Hepatic stellate cell (primary cell): ENCODE measurements at regions not wholly inside any gene's neighbourhood (a gene's known extent, or its start where the extent isn't known, plus 50 kb on each side); places are given as distances from the start of the nearest gene placed in this dataset.
A peak's percentile ranks its signal among the peaks of the same experiment; 100 is the strongest.
"Not testable (repeated sequence)": the region's sequence is repeated elsewhere in the genome, so short reads cannot be mapped to it uniquely, and the experiment has no call there.

Source experiments
- DNase-seq: peaks from one replicate; pipeline ENCODE4 v3.0.0; 2011; ENCODE audit warnings: low spot score

DNA sequence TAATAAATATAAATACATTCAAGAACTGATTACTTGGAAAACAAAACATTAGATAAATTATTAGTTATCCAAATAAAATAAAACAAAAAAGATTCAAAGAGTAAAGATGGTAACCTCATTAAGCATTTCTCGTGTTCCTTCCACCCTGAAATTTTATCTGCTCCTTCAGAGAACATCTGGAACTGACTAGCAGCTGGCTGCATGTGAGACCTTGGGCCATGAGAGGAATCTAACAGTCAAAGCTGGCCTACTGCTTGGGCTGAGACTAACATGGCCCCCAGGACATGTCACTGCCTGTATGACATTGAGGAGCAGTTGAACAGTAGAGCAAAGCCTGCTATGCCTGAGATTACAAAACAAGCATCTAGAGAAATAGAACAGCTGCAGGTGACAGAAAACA, 208.5 kb upstream of the ZSWIM2 start:
- no peak for DNase-seq

DNA sequence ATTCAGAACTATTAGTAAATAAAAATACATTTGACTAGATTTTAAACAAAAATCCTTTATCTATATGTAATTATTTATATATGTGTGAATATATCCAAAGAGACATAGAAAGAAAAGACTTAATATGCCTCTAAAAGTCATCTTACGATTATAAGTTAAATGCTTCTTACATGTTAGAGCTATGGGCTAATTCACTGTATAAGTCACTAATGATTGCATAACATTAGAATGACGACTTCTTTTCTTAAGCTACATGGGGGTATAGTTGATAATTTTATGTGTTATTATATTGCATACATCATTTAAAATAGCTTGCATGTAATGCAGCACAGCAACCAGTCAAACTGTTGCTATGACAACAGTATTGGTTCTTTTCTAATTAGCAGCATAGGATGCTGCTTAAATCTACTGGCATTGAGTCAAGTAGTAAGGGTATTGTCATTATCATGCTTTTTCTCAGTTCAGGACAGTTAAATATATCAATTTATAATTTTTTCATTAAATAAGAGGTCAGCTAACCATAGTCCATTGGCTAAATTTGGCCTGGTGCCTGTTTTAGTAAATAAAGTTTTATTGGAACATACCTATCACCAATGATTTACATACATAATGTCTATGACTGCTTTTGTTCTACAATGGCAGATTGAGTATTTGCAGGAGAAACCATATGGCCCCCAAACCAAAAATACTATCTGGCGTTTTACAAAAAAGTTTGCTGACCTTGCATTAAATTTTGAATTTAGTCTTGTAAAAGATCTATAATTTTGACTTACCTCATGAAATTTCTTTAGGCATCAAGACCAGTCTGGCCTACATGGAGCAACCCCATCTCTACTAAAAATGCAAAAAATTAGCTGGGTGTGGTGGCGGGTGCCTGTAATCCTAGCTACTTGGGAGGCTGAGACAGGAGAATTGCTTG, 207.7 kb upstream of the ZSWIM2 start:
- no peak for DNase-seq

DNA sequence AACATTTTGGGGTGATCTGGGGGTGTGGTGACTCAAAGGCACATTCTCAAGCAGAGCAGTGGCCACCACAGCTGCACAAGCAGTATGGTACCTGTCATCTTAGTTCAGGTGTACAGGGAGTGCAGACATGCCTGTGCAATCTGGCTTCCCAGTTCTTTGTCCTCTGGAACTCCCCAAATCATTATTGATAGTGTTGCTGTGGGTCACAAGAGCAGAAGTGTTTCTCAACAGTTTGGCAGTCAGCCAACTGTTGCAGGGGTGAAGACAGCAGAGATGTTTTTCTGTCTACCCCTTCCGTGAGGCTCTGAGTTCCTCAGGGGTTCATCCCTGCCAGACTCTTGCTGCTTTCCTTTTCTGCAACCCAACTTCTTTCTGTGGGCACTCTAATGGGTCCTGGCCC, 206.5 kb upstream of the ZSWIM2 start:
- DNase-seq, result no peak

DNA sequence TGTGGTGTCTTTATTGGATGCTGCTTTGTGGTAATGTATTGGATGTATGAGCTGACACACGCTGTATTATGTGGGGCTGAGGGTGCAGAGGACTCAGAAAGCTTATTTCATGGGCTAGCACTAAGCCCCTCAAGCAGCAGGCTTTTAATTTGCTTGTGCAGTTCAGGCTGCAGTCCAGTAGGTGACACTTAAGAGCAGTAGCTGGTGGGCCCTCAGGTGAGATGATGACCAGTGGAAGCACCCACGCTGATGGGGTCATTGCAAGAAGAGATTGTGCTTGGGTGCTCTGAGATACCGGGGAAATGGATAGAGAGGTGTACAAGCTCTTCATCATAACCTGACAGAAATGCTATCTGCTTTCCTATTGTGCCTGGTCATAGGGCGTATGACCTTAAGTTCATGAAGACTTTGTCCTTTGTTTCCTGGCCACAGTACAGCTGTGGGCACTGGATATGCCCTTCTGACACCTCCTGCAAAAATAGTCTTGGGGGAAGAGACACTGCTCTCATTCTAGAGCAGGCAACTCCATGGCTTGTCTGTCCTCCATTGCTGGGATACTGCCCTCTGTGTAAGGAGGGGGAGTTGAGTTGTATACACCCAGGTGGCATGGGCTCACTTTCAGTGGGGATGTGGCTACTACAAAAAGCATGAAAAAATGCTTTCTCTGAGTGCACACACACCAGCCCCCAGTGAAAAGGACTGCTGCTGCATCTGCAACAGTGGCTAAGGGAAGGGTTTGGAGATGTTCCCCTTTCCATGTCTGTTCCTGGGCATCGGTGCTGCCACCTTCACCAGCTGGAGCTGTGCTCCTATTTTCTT, 205.7 kb upstream of the ZSWIM2 start:
- DNase-seq, result no peak

DNA sequence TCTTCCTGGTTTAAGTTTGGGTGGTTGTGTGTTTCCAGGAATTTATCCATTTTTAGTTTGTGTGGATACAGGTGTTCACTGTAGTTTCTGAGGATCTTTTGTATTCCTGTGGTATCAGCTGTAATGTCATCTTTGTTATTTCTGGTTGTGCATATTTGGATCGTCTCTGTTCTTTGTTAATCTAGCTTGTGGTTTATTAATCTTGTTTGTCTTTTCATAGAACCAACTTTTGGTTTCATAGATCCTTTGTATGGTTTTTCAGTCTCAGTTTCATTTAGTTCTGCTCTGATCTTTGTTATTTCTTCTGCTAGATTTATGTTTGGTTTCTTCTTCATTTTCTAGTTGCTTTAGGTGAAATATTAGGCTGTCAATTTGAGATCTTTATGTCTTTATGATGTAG, 202.4 kb upstream of the ZSWIM2 start:
- DNase-seq, result no peak

DNA sequence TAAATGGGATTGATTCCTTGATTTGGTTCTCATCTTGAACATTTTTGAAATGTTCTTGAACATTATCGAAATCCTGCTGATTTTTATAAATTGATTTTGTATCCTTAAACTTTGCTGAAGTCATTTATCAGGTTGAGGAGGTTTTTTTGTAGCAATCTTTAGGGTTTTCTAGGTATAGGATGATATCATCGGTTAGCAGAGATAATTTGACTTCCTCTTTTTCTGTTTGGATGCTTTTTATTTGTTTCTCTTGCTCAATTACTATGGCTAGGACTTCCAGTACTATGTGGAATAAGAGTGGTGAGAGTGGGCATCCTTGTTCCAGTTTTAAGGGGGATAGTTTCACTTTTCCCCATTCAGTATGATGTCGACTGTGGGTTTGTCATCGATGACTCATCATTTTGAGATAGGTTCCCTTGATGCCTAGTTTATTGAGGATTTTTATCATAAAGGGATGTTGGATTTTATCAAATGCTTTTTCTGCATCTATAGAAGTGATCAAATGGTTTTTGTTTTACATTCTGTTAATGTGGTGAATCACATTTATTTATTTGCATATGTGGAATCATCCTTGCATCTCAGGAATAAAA, 201.5 kb upstream of the ZSWIM2 start:
- no peak for DNase-seq

DNA sequence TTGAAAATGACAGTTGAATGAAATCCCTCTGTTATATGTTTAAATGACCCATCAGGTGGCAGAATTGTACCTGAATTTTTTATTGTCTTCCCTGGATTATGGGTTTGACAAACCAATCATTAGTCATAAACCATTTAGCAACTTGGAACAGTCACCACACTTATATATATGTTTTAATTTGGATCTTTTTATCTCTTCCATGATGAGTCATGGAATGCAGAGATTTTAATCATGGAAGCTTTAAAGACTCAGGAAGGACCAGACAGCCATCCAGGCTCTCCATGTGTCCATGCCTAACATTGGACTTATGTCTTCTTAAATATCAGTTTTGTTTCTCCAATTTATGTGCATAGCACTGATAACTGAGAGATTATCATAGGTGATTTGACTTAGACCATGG, 188.3 kb upstream of the ZSWIM2 start:
- no peak for DNase-seq

DNA sequence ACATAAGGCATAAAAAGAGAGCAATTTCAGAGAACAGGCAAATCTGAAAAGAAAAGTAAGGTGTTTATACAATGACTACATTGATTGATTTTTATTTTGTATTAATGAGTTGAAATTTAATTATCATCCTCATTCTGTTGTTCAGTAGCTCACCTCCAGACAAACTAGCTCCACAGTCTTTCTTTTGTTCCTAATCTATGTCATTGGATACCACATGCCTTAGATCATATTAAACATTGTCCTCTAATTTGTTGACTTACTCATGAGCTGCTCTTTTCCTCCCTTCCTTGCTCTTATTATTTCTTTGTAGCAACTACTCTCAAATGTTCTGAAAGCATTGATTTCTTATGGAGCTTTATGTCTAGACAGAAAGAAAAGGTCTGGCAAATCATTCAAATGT, 185.5 kb upstream of the ZSWIM2 start:
- DNase-seq, result no peak

DNA sequence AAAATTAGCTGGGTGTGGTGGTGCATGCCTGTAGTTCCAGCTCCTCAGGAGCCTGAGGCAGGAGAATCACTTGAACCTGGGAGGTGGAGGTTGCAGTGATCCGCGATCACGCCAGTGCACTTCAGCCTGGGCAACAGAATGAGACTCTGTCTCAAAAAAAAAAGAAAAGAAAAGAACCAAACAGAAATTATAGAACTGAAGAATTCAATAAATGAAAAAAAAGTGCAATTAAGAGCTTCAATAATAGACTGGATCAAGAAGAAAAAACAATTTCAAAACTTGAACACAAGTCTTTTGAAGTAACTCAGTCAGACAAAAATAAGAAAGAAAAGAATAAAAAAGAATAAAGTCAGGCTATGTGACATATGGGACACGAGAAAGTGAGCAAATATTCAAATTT, 175.8 kb upstream of the ZSWIM2 start:
- DNase-seq, result no peak

DNA sequence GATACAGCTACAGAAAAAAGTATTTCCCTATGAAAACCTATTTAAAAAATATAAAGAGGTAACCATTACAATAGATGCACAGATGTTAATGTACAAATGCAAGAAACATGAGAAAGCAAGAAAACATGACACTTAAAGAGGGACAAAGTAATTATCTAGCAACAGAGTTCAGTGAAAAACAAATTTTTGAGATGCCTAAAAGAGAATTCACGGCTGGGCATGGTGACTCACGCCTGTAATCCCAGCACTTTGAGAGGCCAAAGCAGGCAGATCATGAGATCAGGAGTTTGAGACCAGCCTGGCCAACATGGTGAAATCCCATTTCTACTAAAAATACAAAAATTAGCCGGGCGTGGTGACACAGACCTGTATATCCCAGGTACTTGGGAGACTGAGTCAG, 175.0 kb upstream of the ZSWIM2 start:
- DNase-seq, result not testable (repeated sequence)

DNA sequence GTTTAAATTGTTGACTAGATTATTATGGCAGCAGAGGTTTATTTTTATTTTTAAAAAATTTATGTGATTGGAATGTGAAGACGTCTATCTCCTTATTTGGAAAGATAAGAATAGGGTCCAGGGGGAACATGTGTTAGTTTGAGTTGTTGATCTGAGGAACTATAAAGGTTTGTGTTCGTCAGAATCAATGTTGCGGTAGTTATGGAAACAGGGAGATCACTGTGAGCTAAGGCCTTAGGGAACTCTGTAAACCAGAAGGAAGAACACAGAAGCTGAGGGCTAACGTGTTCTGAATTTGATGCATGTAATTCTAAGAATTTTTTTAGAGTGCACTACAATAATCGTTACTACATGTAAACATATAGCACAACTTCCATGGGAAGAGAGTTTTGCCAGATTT, 168.5 kb upstream of the ZSWIM2 start:
- DNase-seq, result no peak

DNA sequence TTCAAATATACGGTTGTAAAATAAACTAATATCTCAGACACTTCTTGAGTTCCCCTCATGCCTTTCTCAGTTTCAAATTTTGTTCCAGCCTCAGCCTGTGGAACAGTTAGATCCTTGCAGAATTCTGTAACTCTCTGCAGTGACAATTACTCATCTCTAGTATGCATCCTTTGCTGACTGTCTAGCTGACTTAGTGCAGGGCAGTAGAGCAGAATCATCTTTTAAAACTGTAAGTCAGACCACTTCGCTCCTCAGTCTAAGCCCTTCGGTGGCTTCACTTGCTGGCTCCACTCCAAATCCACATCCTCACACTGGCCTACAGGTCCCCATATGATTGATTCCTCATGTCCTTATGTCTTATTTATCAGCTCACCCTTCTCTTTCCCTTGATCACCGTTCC, 164.1 kb upstream of the ZSWIM2 start:
- DNase-seq, result no peak

DNA sequence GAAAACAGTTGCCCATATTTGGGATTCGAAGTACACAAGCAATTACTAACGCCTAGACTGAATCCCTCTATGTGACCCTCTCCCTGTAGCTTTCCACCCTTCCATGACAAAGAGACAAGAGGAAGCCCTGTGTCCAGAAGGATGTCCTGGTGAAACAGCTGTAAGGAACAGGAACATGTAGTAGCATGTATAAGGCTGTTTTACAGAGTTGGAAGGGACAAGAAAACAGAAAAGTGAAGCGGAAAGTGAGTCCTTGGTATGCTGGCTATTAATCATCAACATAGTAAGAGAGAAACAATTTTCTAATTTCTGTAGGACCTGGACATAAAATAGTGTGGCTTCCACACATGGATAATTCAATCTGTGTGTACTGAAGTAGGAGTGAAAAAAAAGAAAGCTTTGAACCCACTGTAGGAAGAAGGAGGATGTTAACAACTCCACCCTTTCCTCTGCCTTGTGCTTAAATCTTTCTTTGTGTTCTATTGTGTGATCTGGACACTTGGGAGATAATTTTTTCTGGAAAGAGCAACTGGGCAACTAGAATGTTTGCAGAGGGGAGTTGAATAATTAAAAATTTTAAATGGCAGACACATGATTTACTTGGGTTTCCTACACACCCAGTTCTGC, 162.3 kb upstream of the ZSWIM2 start:
- DNase-seq, result no peak

DNA sequence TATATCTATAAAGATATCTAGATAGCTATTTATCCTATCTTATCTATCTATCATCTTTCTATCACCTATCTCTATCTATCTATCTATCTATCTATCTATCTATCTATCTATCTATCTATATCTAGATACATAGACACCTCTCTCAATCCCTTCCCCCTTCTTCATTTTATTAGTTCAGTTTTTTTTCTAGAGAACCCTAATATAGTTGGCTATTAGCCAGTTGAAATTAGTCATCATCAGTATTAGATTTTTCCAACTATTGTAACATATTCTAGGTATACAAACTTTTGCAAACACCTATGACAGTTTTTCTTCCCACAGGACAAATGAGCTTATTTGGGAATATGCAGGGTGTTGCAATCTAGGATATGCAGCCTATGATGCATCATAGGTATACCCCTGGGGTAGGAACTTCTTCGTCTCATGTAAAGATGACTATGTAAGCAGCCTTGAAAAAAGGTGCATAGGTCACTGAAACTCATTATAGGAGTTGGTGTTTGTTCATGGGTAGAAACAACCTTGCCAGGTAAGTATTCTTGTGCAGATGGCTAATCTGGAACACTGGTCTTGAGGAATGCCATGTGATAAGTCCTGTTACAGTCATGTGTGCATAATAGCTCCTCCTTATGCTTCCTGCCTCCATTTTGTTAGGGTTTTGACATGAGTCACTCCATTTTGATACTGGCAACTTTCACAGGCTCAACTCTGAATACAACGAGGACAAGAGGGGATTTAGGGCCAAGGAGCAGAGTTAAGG, 160.7 kb upstream of the ZSWIM2 start:
- no peak for DNase-seq

DNA sequence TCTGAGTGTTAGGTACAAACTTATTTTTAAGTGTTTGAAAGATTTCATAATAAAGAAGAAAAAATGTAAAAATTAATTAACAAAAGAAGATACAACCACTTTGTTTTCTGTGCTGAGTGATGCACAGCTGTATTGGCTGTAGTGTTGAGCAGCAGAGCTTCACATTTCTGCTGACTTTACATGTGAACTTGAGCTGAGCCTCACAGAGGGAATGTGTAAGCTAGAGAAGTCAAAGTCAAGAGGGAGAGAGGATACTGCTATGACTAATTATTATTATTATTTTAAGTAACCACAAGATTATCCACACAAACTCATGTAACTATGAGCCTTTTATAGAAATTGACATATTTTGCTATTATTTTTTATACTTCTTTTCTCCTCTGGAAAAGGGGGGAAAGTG, 159.1 kb upstream of the ZSWIM2 start:
- DNase-seq, result peak; percentile 29

DNA sequence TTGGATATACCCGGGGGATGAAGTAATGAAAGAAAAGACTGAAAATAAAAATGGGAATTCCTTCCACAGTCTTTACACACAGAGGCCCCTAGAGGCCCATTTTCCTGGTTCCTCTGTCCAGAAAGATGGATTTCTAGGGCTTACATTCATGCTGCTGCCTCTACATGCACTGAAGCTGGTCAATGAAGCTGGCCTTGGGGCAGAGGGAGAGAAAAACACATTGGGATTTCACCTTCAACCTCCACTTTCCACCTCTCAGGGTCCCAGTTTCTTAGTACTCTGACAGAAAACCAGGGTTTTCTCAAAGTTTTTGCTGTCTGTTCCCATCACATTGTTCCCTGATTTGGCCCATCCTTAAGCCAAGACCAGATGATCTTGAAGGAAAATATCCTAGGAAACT, 154.6 kb upstream of the ZSWIM2 start:
- DNase-seq, result no peak

DNA sequence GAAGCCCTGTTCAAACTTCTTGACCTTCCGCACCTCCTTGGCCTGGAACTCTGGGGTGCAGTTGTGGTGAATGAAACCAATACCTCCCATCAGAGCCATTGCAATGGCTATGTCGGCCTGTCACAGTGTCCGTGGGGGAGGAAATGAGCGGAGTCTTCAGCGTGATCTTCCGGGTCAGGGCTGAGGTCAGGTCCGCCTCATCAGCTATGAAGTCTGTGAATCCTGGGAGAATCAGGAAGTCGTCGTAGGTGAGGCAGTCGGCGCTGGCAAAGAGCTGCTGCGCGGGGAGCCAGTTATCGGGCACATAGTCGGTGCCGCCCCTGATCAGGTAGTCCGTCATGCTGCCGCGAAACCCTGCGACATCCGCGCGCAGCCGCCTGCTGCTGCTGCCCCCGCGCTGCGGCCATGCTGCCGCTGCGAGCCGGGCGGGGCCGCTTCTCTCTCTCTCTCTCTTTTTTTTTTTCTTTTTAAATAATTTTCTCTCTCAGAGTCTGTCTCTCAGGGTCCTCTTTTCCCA, 154.1 kb upstream of the ZSWIM2 start:
- DNase-seq, result peak; percentile 12

DNA sequence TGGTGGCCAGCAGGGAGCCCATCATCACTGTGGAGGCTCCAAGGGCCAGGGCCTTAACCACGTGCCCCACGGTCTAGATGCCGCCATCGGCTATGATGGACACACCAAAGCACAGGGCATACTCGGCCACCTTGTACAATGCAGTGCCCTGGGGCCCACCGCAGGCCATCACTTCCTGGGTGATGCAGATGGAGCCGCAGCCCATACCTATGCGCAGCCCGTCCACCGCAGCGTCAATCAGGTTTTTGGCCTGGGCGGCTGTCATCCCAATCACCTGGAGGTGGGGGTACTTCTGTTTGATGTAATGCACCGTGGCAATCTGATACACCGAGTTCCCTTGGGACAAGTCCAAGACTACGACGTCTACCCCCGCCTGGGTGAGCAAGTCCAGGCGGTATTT, 153.3 kb upstream of the ZSWIM2 start:
- DNase-seq, result no peak

DNA sequence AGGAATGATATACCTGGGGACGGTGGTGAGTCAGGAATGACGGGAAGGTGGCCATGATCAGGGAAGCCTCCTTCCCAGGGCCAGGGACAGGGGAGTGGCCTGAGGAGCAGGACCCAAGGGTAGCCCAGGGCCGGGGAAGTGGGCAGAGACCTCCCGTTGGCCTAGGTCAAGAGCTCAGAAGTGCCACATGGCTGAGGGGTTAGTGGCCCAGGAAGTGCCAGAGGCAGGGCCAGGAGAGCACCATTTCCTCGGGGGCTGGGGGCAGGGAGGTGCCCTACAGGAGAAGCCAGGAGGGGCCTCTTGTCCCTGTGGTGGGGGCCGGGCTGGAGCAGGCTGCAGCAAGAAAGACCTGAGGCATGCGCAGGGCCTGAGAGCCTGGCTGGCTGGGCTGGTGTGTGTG, 152.3 kb upstream of the ZSWIM2 start:
- no peak for DNase-seq

DNA sequence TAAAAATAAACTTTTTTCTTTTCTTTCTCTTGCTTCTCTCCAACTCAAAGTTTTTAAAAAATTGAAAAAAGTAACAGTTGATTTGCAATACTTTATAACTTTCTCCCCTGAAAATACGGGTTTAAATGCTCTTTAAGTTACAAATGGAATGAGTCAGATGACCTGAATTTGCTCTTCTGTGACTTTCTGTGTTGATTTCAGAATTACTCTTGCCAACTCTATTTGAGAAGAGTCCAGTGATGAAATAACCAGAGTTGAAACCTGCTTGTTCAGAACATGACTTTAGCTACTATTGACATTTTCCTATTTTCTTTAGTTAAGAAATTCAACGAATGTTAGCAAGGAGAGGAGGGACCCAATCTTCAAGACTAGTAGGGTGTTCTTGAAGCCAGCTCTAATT, 146.1 kb upstream of the ZSWIM2 start:
- no peak for DNase-seq

DNA sequence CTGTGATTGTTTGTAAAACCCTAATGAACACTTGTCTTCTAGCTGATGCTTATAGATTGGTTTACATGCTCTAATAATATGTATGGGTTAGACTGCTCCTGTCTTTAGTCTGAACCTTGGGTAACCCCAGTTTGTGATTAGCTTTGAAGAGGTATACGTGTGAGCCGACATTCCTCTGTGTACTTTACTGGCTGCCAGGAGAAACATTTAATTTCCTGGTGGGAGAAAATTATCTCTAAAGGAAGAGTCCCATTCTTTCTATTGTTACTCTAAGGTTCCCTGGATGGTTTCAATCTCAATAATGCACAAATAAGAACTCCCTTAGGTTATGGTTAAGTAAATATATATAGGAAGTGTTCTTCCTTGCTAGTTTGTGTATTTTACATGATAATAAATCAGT, 143.6 kb upstream of the ZSWIM2 start:
- DNase-seq, result no peak
